Panc1 (cell line): ENCODE measurements at regions not wholly inside any gene's neighbourhood (a gene's known extent, or its start where the extent isn't known, plus 50 kb on each side); places are given as distances from the start of the nearest gene placed in this dataset.
"Not testable (repeated sequence)": the region's sequence is repeated elsewhere in the genome, so short reads cannot be mapped to it uniquely, and the experiment has no call there.

ENCODE experiments used
- ATAC-seq: fragments of 200-7000 bp; cut with Tn5 transposase; 2 replicates; pipeline ENCODE4 v1.9.1; 2020; ENCODE audit warnings: mild to moderate bottlenecking, moderate library complexity
- BruUV-seq: library from RNA; stranded (reverse); fragments of 400-500 nt; replicated peaks from 2 replicates; lab custom pipeline; 2021; lab: Mats Ljungman, UMichigan
- CTCF ChIA-PET: fragments of 300-600 bp; sonication (Branson Sonifier 250); formaldehyde crosslinking; loops from one replicate; lab custom pipeline; 2022; ENCODE audit warnings: antibody characterized with exemption; lab: Charles Lee
- POLR2A ChIA-PET: fragments of 300-600 bp; sonication (Branson Sonifier 250); formaldehyde crosslinking; loops from one replicate; lab custom pipeline; 2022; ENCODE audit warnings: antibody characterized with exemption; lab: Charles Lee
- DNase-seq: peaks from one replicate; pipeline ENCODE4 v3.0.0-alpha.2; 2010; ENCODE audit warnings: low read depth, low spot score
- H3K27ac ChIP-seq: 2 replicates; pipeline ENCODE4 v1.5.1; 2011; ENCODE audit warnings: mild to moderate bottlenecking, low read length, inconsistent platforms
- H3K27me3 ChIP-seq: fragments of 200-500 bp; sonication (Bioruptor generic); 2 replicates; pipeline ENCODE4 v1.6.0; 2014; ENCODE audit warnings: low read length, inconsistent platforms; ENCODE audit not compliant: control insufficient read depth, insufficient read depth
- H3K36me3 ChIP-seq: fragments of 200-500 bp; sonication (Bioruptor generic); 2 replicates; pipeline ENCODE4 v1.5.1; 2014; ENCODE audit warnings: inconsistent platforms, mild to moderate bottlenecking, low read length, moderate library complexity; ENCODE audit not compliant: control insufficient read depth, insufficient read depth
- H3K4me1 ChIP-seq: 2 replicates; pipeline ENCODE4 v1.5.1; 2011; ENCODE audit warnings: inconsistent platforms, mild to moderate bottlenecking, low read length, moderate library complexity; ENCODE audit not compliant: control insufficient read depth, insufficient read depth
- H3K4me3 ChIP-seq, 2 experiments: 2 replicates each; pipeline ENCODE4 v1.5.1; 2011 to 2012; ENCODE audit warnings: low read depth in 2 of 2, low read length in 2 of 2, mild to moderate bottlenecking in 2 of 2, inconsistent platforms in 1 of 2, moderate library complexity in 1 of 2
- H3K9me3 ChIP-seq: fragments of 200-500 bp; sonication (Bioruptor generic); 2 replicates; pipeline ENCODE4 v1.5.1; 2014; ENCODE audit warnings: low read depth, mild to moderate bottlenecking, inconsistent platforms, low read length, moderate library complexity; ENCODE audit not compliant: control insufficient read depth, insufficient read depth
- CTCF ChIP-seq: fragments of 450-650 bp; IDR thresholded peaks from 2 replicates; pipeline ENCODE4 v1.5.1; 2017; ENCODE audit warnings: mild to moderate bottlenecking
- POLR2AphosphoS5 ChIP-seq: IDR thresholded peaks from 2 replicates; pipeline ENCODE4 v1.6.1; 2012; ENCODE audit warnings: mild to moderate bottlenecking, low read depth, low read length, moderate library complexity
- REST ChIP-seq, 2 experiments: IDR thresholded peaks; 2 replicates each; pipeline ENCODE4 v1.6.1; 2011 to 2012; ENCODE audit warnings: low read depth in 2 of 2, control low read depth in 1 of 2, low read length in 1 of 2, mild to moderate bottlenecking in 1 of 2, moderate library complexity in 1 of 2; ENCODE audit not compliant: insufficient read depth in 1 of 2
- SIN3A ChIP-seq: IDR thresholded peaks from 2 replicates; pipeline ENCODE4 v1.6.1; 2012; ENCODE audit warnings: low read depth, mild to moderate bottlenecking, low read length, moderate library complexity, borderline replicate concordance; ENCODE audit not compliant: insufficient read depth
- TCF7L2 ChIP-seq: IDR thresholded peaks from 2 replicates; pipeline ENCODE4 v1.6.1; 2011; ENCODE audit warnings: mild to moderate bottlenecking, low read depth, low read length, inconsistent platforms
- in situ Hi-C: cut with HindIII; loops from 2 replicates; pipeline ENCODE4 v1.10.0; 2016; ENCODE audit warnings: low sequenced_read_pairs, low pct_unique_long_range_greater_than_20kb
- intact Hi-C: fragments of 100-400 bp; cut with micrococcal nuclease; formaldehyde crosslinking; loops from one replicate; pipeline ENCODE4 v1.10.0; 2022; ENCODE audit not compliant: unreplicated experiment

- in situ Hi-C loops = no loop called here
- intact Hi-C loops = no loop called here
- Histone ChIP-seq H3K36me3 (no peaks in the 10 kb centered on the region), H3K4me1 (no peaks in the 10 kb centered on the region), H3K27ac (no peak overlapping the region), H3K4me3 (no peak overlapping the region), H3K27me3 (no peaks in the 10 kb centered on the region), H3K9me3 (no peaks in the 10 kb centered on the region)
- DNase-seq (no peak), ATAC-seq (no peak)
- CTCF ChIA-PET = no interaction called here
- BruUV-seq = no TSS peak
- POLR2A ChIA-PET = no interaction called here
- no peak for TF ChIP-seq POLR2AphosphoS5
- TF ChIP-seq TCF7L2 = no peak
- no peak for TF ChIP-seq REST (IDR thresholded peaks at IDR 0.05; ENCODE audit: insufficient read depth in 1 of 2, low read depth in 2 of 2, low read length in 1 of 2)
- TF ChIP-seq CTCF = no peak
- no peak for TF ChIP-seq SIN3A
Measured at GRCh38 chr18:1668279-1668678, 763.6 kb downstream of the ADCYAP1 start.

GRCh38 chr18:1671710-1672109 lies 767.0 kb downstream of the ADCYAP1 start:
- H3K9me3 ChIP-seq, DNase-seq, H3K4me1 ChIP-seq, H3K36me3 ChIP-seq, BruUV-seq, H3K4me3 ChIP-seq, intact Hi-C loops, ATAC-seq, H3K27me3 ChIP-seq, in situ Hi-C loops, CTCF ChIA-PET, H3K27ac ChIP-seq, POLR2A ChIA-PET: not testable (repeated sequence)

DNA sequence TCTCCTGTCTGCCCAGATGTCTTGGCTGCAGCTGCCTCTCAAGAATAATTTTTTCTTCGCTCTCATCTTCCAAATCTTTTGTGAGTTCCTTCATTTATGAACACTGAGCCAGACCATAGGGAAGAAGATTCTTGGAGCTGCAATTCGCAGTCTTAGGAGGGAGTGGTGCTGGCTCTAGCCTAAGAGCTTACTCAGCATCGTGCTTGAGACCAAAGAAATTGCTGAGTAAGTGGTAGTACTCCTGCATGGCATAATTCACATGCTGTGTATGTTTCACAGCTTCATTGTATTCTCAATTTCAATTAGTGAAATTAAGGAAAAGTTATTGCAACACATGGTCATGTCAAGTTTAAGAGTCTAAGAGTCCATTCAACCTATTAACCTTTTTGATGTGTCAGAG lies 771.7 kb downstream of the ADCYAP1 start:
- no peak for DNase-seq
- H3K4me3 ChIP-seq = no peak overlapping the region
- in situ Hi-C loops (no loop called here), intact Hi-C loops (no loop called here)
- no peak for ATAC-seq
- no peak overlapping the region for H3K27ac ChIP-seq
- no peaks in the 10 kb centered on the region for H3K27me3 ChIP-seq
- H3K4me1 ChIP-seq = no peaks in the 10 kb centered on the region
- BruUV-seq = no TSS peak
- H3K9me3 ChIP-seq = no peaks in the 10 kb centered on the region
- H3K36me3 ChIP-seq = no peaks in the 10 kb centered on the region
- TF ChIP-seq TCF7L2 (no peak), REST (IDR thresholded peaks at IDR 0.05; ENCODE audit: insufficient read depth in 1 of 2, low read depth in 2 of 2, low read length in 1 of 2) (no peak), CTCF (no peak), SIN3A (no peak), POLR2AphosphoS5 (no peak)
- ChIA-PET CTCF (no interaction called here), POLR2A (no interaction called here)
